ENCODE measurements at regions not wholly inside any gene's neighbourhood (a gene's known extent, or its start where the extent isn't known, plus 50 kb on each side); places are given as distances from the start of the nearest gene placed in this dataset.
"Not testable (repeated sequence)": the region's sequence is repeated elsewhere in the genome, so short reads cannot be mapped to it uniquely, and the experiment has no call there.

- no peak for ATAC-seq
- intact Hi-C loops (cut with DNase I): no loop called here
- no peak for DNase-seq
- Histone ChIP-seq H3K27ac (ENCODE audit: low read length) (no peak overlapping the region), H3K27me3 (ENCODE audit: control insufficient read depth, insufficient read depth) (no peaks in the 10 kb centered on the region), H3K9me3 (ENCODE audit: control insufficient read depth, low read length) (no peaks in the 10 kb centered on the region), H3K4me3 (ENCODE audit: low read length) (no peak overlapping the region), H3K4me1 (ENCODE audit: control insufficient read depth, insufficient read depth, low read length) (no peaks in the 10 kb centered on the region)
- WGBS: 79% methylated on average over 2 of the region's 2 CpGs
Measured at GRCh38 chr5:103745353-103746065, 182.9 kb upstream of the NUDT12 start.

GRCh38 chr5:103744159-103744558 is 181.6 kb upstream of the NUDT12 start:
- H3K27ac ChIP-seq (ENCODE audit: low read length): no peak overlapping the region
- WGBS: 55% methylated on average over 4 of the region's 4 CpGs
- no peaks in the 10 kb centered on the region for H3K27me3 ChIP-seq (ENCODE audit: control insufficient read depth, insufficient read depth)
- H3K4me1 ChIP-seq (ENCODE audit: control insufficient read depth, insufficient read depth, low read length): no peaks in the 10 kb centered on the region
- intact Hi-C loops (cut with DNase I): no loop called here
- ATAC-seq (no peak), DNase-seq (peak in 1 of 3 donors; percentile 30)
- no peak overlapping the region for H3K4me3 ChIP-seq (ENCODE audit: low read length)
- H3K9me3 ChIP-seq (ENCODE audit: control insufficient read depth, low read length): no peaks in the 10 kb centered on the region

GRCh38 chr5:103743421-103743820 is 180.8 kb upstream of the NUDT12 start:
- intact Hi-C loops (cut with DNase I): no loop called here
- WGBS: 50% methylated on average over 2 of the region's 2 CpGs

GRCh38 chr5:103741984-103742383 is 179.4 kb upstream of the NUDT12 start:
- WGBS: 51% methylated on average over 1 of the region's 1 CpG
- no peak for ATAC-seq
- no peak overlapping the region for H3K4me3 ChIP-seq (ENCODE audit: low read length)

More at GRCh38 chr5:103743421-103743820, 180.8 kb upstream of the NUDT12 start:
- ATAC-seq (no peak), DNase-seq (no peak)
- H3K9me3 ChIP-seq (ENCODE audit: control insufficient read depth, low read length): no peaks in the 10 kb centered on the region
- H3K4me1 ChIP-seq (ENCODE audit: control insufficient read depth, insufficient read depth, low read length): no peaks in the 10 kb centered on the region
- H3K27ac ChIP-seq (ENCODE audit: low read length): no peak overlapping the region
- no peak overlapping the region for H3K4me3 ChIP-seq (ENCODE audit: low read length)
- no peaks in the 10 kb centered on the region for H3K27me3 ChIP-seq (ENCODE audit: control insufficient read depth, insufficient read depth)

DNA sequence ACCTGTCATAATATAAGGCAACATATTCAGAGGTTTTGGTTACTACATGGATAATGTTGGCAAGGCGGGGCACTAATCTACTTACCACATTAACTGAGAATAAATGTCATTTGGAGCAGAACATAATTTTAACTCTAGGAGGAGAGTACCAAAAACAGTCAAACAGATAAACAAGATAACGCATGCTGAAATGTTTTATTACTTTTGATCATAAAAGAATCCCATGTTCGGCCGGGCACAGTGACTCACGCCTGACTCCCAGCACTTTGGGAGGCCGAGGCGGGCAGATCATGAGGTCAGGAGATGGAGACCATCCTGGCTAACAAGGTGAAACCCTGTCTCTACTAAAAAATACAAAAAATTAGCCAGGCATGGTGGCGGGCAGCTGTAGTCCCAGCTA is 173.8 kb upstream of the NUDT12 start:
- intact Hi-C loops (cut with DNase I); DNase-seq; H3K4me3 ChIP-seq (ENCODE audit: low read length); H3K9me3 ChIP-seq (ENCODE audit: control insufficient read depth, low read length); ATAC-seq; H3K27ac ChIP-seq (ENCODE audit: low read length); H3K27me3 ChIP-seq (ENCODE audit: control insufficient read depth, insufficient read depth); H3K4me1 ChIP-seq (ENCODE audit: control insufficient read depth, insufficient read depth, low read length): not testable (repeated sequence)
- 81% methylated on average over 8 of the region's 8 CpGs for WGBS

More at GRCh38 chr5:103741984-103742383, 179.4 kb upstream of the NUDT12 start:
- Histone ChIP-seq H3K27ac (ENCODE audit: low read length) (no peak overlapping the region), H3K27me3 (ENCODE audit: control insufficient read depth, insufficient read depth) (no peaks in the 10 kb centered on the region), H3K9me3 (ENCODE audit: control insufficient read depth, low read length) (no peaks in the 10 kb centered on the region), H3K4me1 (ENCODE audit: control insufficient read depth, insufficient read depth, low read length) (no peaks in the 10 kb centered on the region)
- intact Hi-C loops (cut with DNase I): no loop called here
- no peak for DNase-seq

GRCh38 chr5:103724271-103724670 is 161.7 kb upstream of the NUDT12 start:
- no peak overlapping the region for H3K4me3 ChIP-seq (ENCODE audit: low read length)
- DNase-seq (no peak), ATAC-seq (no peak)
- no peak overlapping the region for H3K27ac ChIP-seq (ENCODE audit: low read length)
- intact Hi-C loops (cut with DNase I): no loop called here
- no peaks in the 10 kb centered on the region for H3K4me1 ChIP-seq (ENCODE audit: control insufficient read depth, insufficient read depth, low read length)
- no peaks in the 10 kb centered on the region for H3K9me3 ChIP-seq (ENCODE audit: control insufficient read depth, low read length)
- H3K27me3 ChIP-seq (ENCODE audit: control insufficient read depth, insufficient read depth): no peaks in the 10 kb centered on the region

- Histone ChIP-seq H3K9me3 (ENCODE audit: control insufficient read depth, low read length) (no peaks in the 10 kb centered on the region), H3K4me3 (ENCODE audit: low read length) (no peak overlapping the region), H3K27ac (ENCODE audit: low read length) (no peak overlapping the region), H3K27me3 (ENCODE audit: control insufficient read depth, insufficient read depth) (no peaks in the 10 kb centered on the region), H3K4me1 (ENCODE audit: control insufficient read depth, insufficient read depth, low read length) (no peaks in the 10 kb centered on the region)
- intact Hi-C loops (cut with DNase I): no loop called here
- no peak for DNase-seq
- WGBS: 80% methylated on average over 3 of the region's 3 CpGs
- ATAC-seq: no peak
Measured at GRCh38 chr5:103721183-103721582, 158.6 kb upstream of the NUDT12 start.

DNA sequence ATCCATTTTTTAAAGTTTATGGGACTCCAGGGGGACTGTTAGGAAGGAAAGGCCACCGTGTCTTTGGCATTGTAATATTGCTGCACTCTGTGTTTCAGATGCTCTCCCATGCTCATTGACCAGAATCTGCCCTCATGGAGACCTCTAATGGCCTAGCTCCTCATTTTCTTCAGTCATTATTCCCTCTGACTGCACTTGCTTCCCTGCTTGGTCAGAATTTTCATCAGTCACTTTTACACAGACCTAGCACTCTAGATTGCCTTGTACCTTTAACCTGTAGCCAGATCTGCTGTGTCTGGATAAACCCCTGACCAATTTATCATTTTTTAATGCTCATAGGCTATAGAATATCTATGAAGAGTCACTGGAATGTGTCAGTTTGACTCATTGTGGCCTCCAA is 155.5 kb upstream of the NUDT12 start:
- no peaks in the 10 kb centered on the region for H3K4me1 ChIP-seq (ENCODE audit: control insufficient read depth, insufficient read depth, low read length)
- H3K4me3 ChIP-seq (ENCODE audit: low read length): no peak overlapping the region
- H3K27ac ChIP-seq (ENCODE audit: low read length): no peak overlapping the region
- H3K27me3 ChIP-seq (ENCODE audit: control insufficient read depth, insufficient read depth): no peaks in the 10 kb centered on the region
- ATAC-seq (no peak), DNase-seq (no peak)
- no peaks in the 10 kb centered on the region for H3K9me3 ChIP-seq (ENCODE audit: control insufficient read depth, low read length)
- intact Hi-C loops (cut with DNase I): no loop called here
- WGBS: 72% methylated on average over 1 of the region's 1 CpG

DNA sequence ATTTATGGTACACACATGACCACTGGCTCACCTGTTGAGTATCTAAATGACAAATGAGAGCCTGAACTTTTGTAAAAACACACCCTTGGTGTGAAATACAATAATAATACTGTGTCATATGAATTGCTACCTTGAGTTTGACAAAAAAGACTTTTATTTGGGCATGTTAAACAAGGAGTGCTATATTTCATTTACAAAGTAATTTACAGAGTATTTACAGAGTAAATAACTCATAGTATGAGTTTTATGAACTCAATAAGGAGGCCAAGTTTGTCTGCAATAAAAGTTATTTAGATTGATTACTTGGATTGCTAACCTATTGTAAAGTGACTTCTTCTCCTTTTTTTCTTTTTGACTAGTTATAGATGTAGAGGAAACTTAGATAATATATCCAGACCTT is 146.0 kb upstream of the NUDT12 start:
- no peak overlapping the region for H3K27ac ChIP-seq (ENCODE audit: low read length)
- intact Hi-C loops (cut with DNase I): no loop called here
- H3K27me3 ChIP-seq (ENCODE audit: control insufficient read depth, insufficient read depth): no peaks in the 10 kb centered on the region
- no peaks in the 10 kb centered on the region for H3K9me3 ChIP-seq (ENCODE audit: control insufficient read depth, low read length)
- no peaks in the 10 kb centered on the region for H3K4me1 ChIP-seq (ENCODE audit: control insufficient read depth, insufficient read depth, low read length)
- DNase-seq (no peak), ATAC-seq (no peak)
- no peak overlapping the region for H3K4me3 ChIP-seq (ENCODE audit: low read length)

DNA sequence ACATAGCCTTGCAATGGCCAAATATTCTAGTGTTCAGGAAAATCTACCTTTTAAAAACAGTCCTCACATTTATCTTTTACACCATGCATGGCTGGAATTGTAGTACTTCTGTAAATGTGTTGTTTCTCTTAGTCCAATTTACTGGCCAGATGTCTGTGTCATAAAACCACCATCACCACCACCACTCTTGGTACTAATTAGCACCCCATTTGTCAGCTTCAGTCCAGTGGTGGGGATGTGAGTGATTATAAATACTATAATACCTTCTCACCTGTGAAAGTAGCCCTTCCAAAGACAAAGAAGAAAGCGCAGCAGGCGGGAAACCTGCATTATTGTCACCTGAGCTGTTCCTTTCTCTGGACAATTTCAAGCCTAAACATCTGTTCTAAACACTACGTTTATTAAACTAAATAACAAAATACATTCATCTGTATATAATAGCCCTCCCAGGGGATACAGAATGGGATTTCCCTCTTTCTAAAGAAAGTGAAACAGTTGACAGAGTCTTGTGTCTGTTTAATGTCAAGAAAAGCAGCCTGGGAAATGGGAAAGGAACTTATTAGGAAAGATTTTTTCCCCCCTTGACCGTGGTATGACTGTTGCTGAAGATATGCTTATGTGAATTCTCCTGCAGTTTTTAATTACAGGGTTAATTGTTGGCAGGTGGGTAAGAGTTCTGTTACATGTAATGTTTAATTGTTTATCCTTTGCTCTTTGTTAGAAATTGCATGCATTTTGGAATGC is 144.5 kb upstream of the NUDT12 start:
- ATAC-seq (no peak), DNase-seq (no peak)
- Histone ChIP-seq H3K4me1 (ENCODE audit: control insufficient read depth, insufficient read depth, low read length) (no peaks in the 10 kb centered on the region), H3K4me3 (ENCODE audit: low read length) (no peak overlapping the region), H3K27ac (ENCODE audit: low read length) (no peak overlapping the region), H3K9me3 (ENCODE audit: control insufficient read depth, low read length) (no peaks in the 10 kb centered on the region), H3K27me3 (ENCODE audit: control insufficient read depth, insufficient read depth) (no peaks in the 10 kb centered on the region)
- intact Hi-C loops (cut with DNase I): no loop called here
- WGBS: 62% methylated on average over 4 of the region's 4 CpGs

GRCh38 chr5:103703617-103704016 is 141.0 kb upstream of the NUDT12 start:
- 48% methylated on average over 3 of the region's 3 CpGs for whole genome bisulfite sequencing
- intact Hi-C loops (cut with DNase I): no loop called here
- Histone ChIP-seq H3K4me1 (ENCODE audit: control insufficient read depth, insufficient read depth, low read length) (no peaks in the 10 kb centered on the region), H3K27me3 (ENCODE audit: control insufficient read depth, insufficient read depth) (no peaks in the 10 kb centered on the region), H3K27ac (ENCODE audit: low read length) (no peak overlapping the region), H3K9me3 (ENCODE audit: control insufficient read depth, low read length) (no peaks in the 10 kb centered on the region), H3K4me3 (ENCODE audit: low read length) (no peak overlapping the region)
- no peak for ATAC-seq
- no peak for DNase-seq

All from right cardiac atrium (tissue), 5 donors.